H1 (cell line): ENCODE measurements at regions not wholly inside any gene's neighbourhood (a gene's known extent, or its start where the extent isn't known, plus 50 kb on each side); places are given as distances from the start of the nearest gene placed in this dataset.

Experiments used
- CTCF ChIA-PET: fragments of 300-600 bp; sonication (Branson Sonifier 250); formaldehyde crosslinking; loops from one replicate; lab custom pipeline; 2021; ENCODE audit not compliant: partially characterized antibody; lab: Charles Lee
- POLR2A ChIA-PET: fragments of 300-600 bp; sonication (Branson Sonifier 250); formaldehyde crosslinking; loops from one replicate; lab custom pipeline; 2021; ENCODE audit warnings: inconsistent platforms; ENCODE audit not compliant: partially characterized antibody; lab: Charles Lee
- DNase-seq, 2 experiments: peaks; one replicate each; pipeline versions ENCODE4 v3.0.0 to v3.0.0-alpha.2; 2010 to 2022; ENCODE audit warnings: low spot score in 2 of 2, low read depth in 1 of 2, mixed read lengths in 1 of 2
- FAIRE-seq: peaks from 2 replicates; lab custom pipeline; 2011; peaks lifted over from hg19 to GRCh38; lab: Jason Lieb, UNC
- H2AFZ ChIP-seq: 2 replicates; pipeline ENCODE4 v1.8.1; 2012; ENCODE audit warnings: low read length, inconsistent platforms
- H2AK5ac ChIP-seq: 2 replicates; pipeline ENCODE4 v1.6.1; 2013; ENCODE audit warnings: low read depth, low read length
- H2BK120ac ChIP-seq: replicated peaks from 2 replicates; pipeline ENCODE3; 2013; ENCODE audit warnings: low read depth, low read length, inconsistent platforms
- H2BK12ac ChIP-seq: 2 replicates; pipeline ENCODE4 v1.6.1; 2013; ENCODE audit warnings: low read depth, low read length
- H2BK15ac ChIP-seq: 2 replicates; pipeline ENCODE4 v1.6.1; 2013; ENCODE audit warnings: low read length
- H2BK20ac ChIP-seq: 2 replicates; pipeline ENCODE4 v1.6.1; 2013; ENCODE audit warnings: low read length
- H2BK5ac ChIP-seq: 2 replicates; pipeline ENCODE4 v1.6.1; 2013; ENCODE audit warnings: low read depth, low read length
- H3K14ac ChIP-seq: 2 replicates; pipeline ENCODE4 v1.6.1; 2013; ENCODE audit warnings: inconsistent platforms; ENCODE audit not compliant: insufficient read length
- H3K18ac ChIP-seq: 2 replicates; pipeline ENCODE4 v1.6.1; 2013; ENCODE audit warnings: low read length; ENCODE audit errors: extremely low read depth
- H3K23ac ChIP-seq: 2 replicates; pipeline ENCODE4 v1.6.1; 2013; ENCODE audit warnings: inconsistent platforms; ENCODE audit not compliant: insufficient read length
- H3K23me2 ChIP-seq: 2 replicates; pipeline ENCODE4 v1.6.1; 2013; ENCODE audit warnings: low read depth, low read length
- H3K27ac ChIP-seq: 2 replicates; pipeline ENCODE4 v1.6.1; 2011; ENCODE audit warnings: low read depth, low read length, inconsistent platforms
- H3K27me3 ChIP-seq, 4 experiments: replicated peaks in 1 of 4; 1 replicate in 1 of 4; 2 replicates in 3 of 4; pipeline versions ENCODE4 v1.6.1 to v1.8.1; 2011 to 2013; ENCODE audit warnings: low read length in 3 of 4, mild to moderate bottlenecking in 3 of 4, inconsistent platforms in 2 of 4, mixed read lengths in 2 of 4, moderate library complexity in 1 of 4; ENCODE audit not compliant: control insufficient read depth in 3 of 4, insufficient read depth in 3 of 4; ENCODE audit errors: extremely low read depth in 1 of 4
- H3K36me3 ChIP-seq, 4 experiments: 2 replicates each; pipeline versions ENCODE4 v1.6.1 to v1.8.1; 2011 to 2013; ENCODE audit warnings: mild to moderate bottlenecking in 4 of 4, low read length in 3 of 4, moderate library complexity in 2 of 4, control low read depth in 1 of 4, inconsistent platforms in 1 of 4; ENCODE audit not compliant: insufficient read depth in 4 of 4, control insufficient read depth in 2 of 4
- H3K4ac ChIP-seq: replicated peaks from 2 replicates; pipeline ENCODE3; 2013; ENCODE audit warnings: low read length, low read depth, mixed read lengths, inconsistent platforms; ENCODE audit not compliant: insufficient read length
- H3K4me1 ChIP-seq, 4 experiments: replicated peaks in 1 of 4; 1 replicate in 1 of 4; 2 replicates in 3 of 4; pipeline versions ENCODE4 v1.6.1 to v1.8.1; 2011 to 2013; ENCODE audit warnings: low read length in 3 of 4, inconsistent platforms in 2 of 4, mixed read lengths in 1 of 4; ENCODE audit not compliant: insufficient read depth in 4 of 4, control insufficient read depth in 3 of 4
- H3K4me2 ChIP-seq, 2 experiments: 2 replicates each; pipeline versions ENCODE4 v1.6.1 to v1.8.1; 2011 to 2013; ENCODE audit warnings: low read depth in 2 of 2, low read length in 2 of 2, control low read depth in 1 of 2, inconsistent platforms in 1 of 2, mild to moderate bottlenecking in 1 of 2; ENCODE audit not compliant: insufficient read depth in 1 of 2
- H3K4me3 ChIP-seq, 4 experiments: fragments of 200-600, 300-600 bp in 1 of 4; sonication (generic), shearing (Covaris generic), sonication (Bioruptor Twin) in 1 of 4; 2 replicates each; pipeline versions ENCODE4 v1.5.1 to v1.8.1; 2011 to 2016; ENCODE audit warnings: low read length in 4 of 4, low read depth in 3 of 4, control low read depth in 2 of 4, inconsistent platforms in 2 of 4, mild to moderate bottlenecking in 2 of 4, mixed read lengths in 1 of 4, moderate library complexity in 1 of 4; ENCODE audit not compliant: insufficient read depth in 2 of 4; ENCODE audit errors: extremely low read depth in 1 of 4
- H3K56ac ChIP-seq: replicated peaks from 2 replicates; pipeline ENCODE3; 2013; ENCODE audit warnings: low read depth, mild to moderate bottlenecking, mixed read lengths, low read length, inconsistent platforms; ENCODE audit not compliant: insufficient read length
- H3K79me1 ChIP-seq: 2 replicates; pipeline ENCODE4 v1.6.1; 2013; ENCODE audit warnings: low read depth, low read length, control low read depth
- H3K79me2 ChIP-seq, 2 experiments: 2 replicates each; pipeline versions ENCODE4 v1.6.1 to v1.8.1; 2012 to 2013; ENCODE audit warnings: low read length in 2 of 2, mild to moderate bottlenecking in 2 of 2, inconsistent platforms in 1 of 2; ENCODE audit not compliant: insufficient read depth in 2 of 2, control insufficient read depth in 1 of 2
- H3K9ac ChIP-seq, 4 experiments: replicated peaks in 1 of 4; 1 replicate in 1 of 4; 2 replicates in 3 of 4; pipeline versions ENCODE4 v1.6.1 to v1.8.1; 2011 to 2013; ENCODE audit warnings: low read depth in 3 of 4, low read length in 3 of 4, control low read depth in 2 of 4, mild to moderate bottlenecking in 2 of 4, moderate library complexity in 2 of 4, inconsistent platforms in 1 of 4; ENCODE audit errors: extremely low read depth in 1 of 4
- H3K9me3 ChIP-seq, 2 experiments: 2 replicates each; pipeline versions ENCODE4 v1.6.1 to v1.8.1; 2012 to 2013; ENCODE audit warnings: mild to moderate bottlenecking in 2 of 2, moderate library complexity in 2 of 2, control low read depth in 1 of 2, inconsistent platforms in 1 of 2, low read depth in 1 of 2, low read length in 1 of 2, mixed read lengths in 1 of 2; ENCODE audit not compliant: insufficient read depth in 2 of 2
- H4K20me1 ChIP-seq, 2 experiments: replicated peaks in 1 of 2; 2 replicates each; pipeline versions ENCODE3 to v1.8.1; 2011 to 2013; ENCODE audit warnings: inconsistent platforms in 2 of 2, low read length in 2 of 2, mild to moderate bottlenecking in 1 of 2; ENCODE audit not compliant: insufficient read depth in 2 of 2, control insufficient read depth in 1 of 2
- H4K5ac ChIP-seq: 2 replicates; pipeline ENCODE4 v1.6.1; 2013; ENCODE audit warnings: low read length, low read depth, mixed read lengths, inconsistent platforms; ENCODE audit not compliant: insufficient read length
- H4K8ac ChIP-seq: 2 replicates; pipeline ENCODE4 v1.8.0; 2013; ENCODE audit warnings: mild to moderate bottlenecking, moderate library complexity, low read length, inconsistent platforms; ENCODE audit not compliant: insufficient read depth; ENCODE audit errors: extremely low read depth
- H4K91ac ChIP-seq: replicated peaks from 2 replicates; pipeline ENCODE3; 2013; ENCODE audit warnings: low read length, mixed read lengths, inconsistent platforms; ENCODE audit not compliant: insufficient read length
- CREB1 ChIP-seq: IDR thresholded peaks from 2 replicates; pipeline ENCODE4 v1.6.1; 2012; ENCODE audit warnings: inconsistent platforms
- CTBP2 ChIP-seq: IDR thresholded peaks from 2 replicates; pipeline ENCODE4 v1.7.0; 2011; ENCODE audit warnings: borderline replicate concordance, mild to moderate bottlenecking, moderate library complexity, mixed read lengths, low read length; ENCODE audit not compliant: insufficient read depth, insufficient read length
- POLR2A ChIP-seq, 2 experiments: IDR thresholded peaks; 1 replicate in 1 of 2; 2 replicates in 1 of 2; pipeline ENCODE4 v1.6.1; 2011; ENCODE audit warnings: low read depth in 2 of 2, low read length in 2 of 2, mild to moderate bottlenecking in 2 of 2; ENCODE audit errors: control extremely low read depth in 1 of 2
- POLR2AphosphoS5 ChIP-seq: IDR thresholded peaks from 2 replicates; pipeline ENCODE4 v1.6.1; 2011; ENCODE audit warnings: low read depth, low read length
- RBBP5 ChIP-seq: IDR thresholded peaks from 2 replicates; pipeline ENCODE4 v1.7.1; 2012; ENCODE audit warnings: low read depth, mild to moderate bottlenecking, inconsistent platforms, low read length, moderate library complexity, borderline replicate concordance
- SAP30 ChIP-seq: fragments of 300-600 bp; sonication (generic); IDR thresholded peaks from 2 replicates; pipeline ENCODE4 v1.7.1; 2012; ENCODE audit warnings: low read length, moderate library complexity, mild to moderate bottlenecking, inconsistent platforms; ENCODE audit not compliant: insufficient read depth, insufficient replicate concordance
- TEAD4 ChIP-seq: IDR thresholded peaks from 2 replicates; pipeline ENCODE4 v1.6.1; 2012; ENCODE audit warnings: low read depth, low read length, inconsistent platforms, mixed read lengths
- WGBS, 2 experiments: shearing (Covaris generic) in 1 of 2; methylation state at CpG; one replicate each; pipeline versions ENCODE4 v1.1.6 to v1.1.7; 2013 to 2015; ENCODE audit warnings: low lambda C conversion rate in 2 of 2, mixed read lengths in 2 of 2, inconsistent platforms in 1 of 2, low coverage in 1 of 2, missing lambda C conversion rate in 1 of 2; ENCODE audit not compliant: insufficient replicate concordance in 2 of 2, insufficient coverage in 1 of 2, insufficient read length in 1 of 2; ENCODE audit errors: extremely low coverage in 1 of 2, missing lambda C conversion rate in 1 of 2; 5-methylcytosine and 5-hydroxymethylcytosine counted together

- ChIA-PET CTCF (interaction anchor here (0.6 to 1.3 kb wide), 3 partner anchors 16 to 46 kb away, joined by 3 read pairs; a partner anchor contains a TSS), POLR2A (interaction anchor here (0.6 to 40.4 kb wide), 17 partner anchors 7 to 1671 kb away, joined by 3 to 2731 read pairs (median 52); a partner anchor contains a TSS)
- no peak overlapping the region for H4K5ac ChIP-seq
- H2BK12ac ChIP-seq = no peak overlapping the region
- H3K27me3 ChIP-seq = no peaks in the 10 kb centered on the region
- H4K8ac ChIP-seq = no peak overlapping the region
- no peaks in the 10 kb centered on the region for H4K20me1 ChIP-seq
- no peak overlapping the region for H2BK5ac ChIP-seq
- no peak overlapping the region for H3K4ac ChIP-seq
- H2BK120ac ChIP-seq = no peak overlapping the region
- H3K9me3 ChIP-seq = no peaks in the 10 kb centered on the region
- H2AK5ac ChIP-seq = no peak overlapping the region
- no peaks in the 10 kb centered on the region for H3K36me3 ChIP-seq
- WGBS, 2 experiments = 79% methylated on average over 2 of the region's 2 CpGs; no CpG with 5 or more reads in 1 of the 2 experiments
- H3K4me1 ChIP-seq = peaks cover 0 to 5% (median 0%) of the 10 kb centered on the region in 4 experiments; a peak in 1 of 7 replicates
- no peak overlapping the region; the same call in 1 of the 2 replicates for H2BK20ac ChIP-seq
- peaks cover 10% of the 10 kb centered on the region for H3K23me2 ChIP-seq
- no peak overlapping the region for H4K91ac ChIP-seq
- no peak overlapping the region for H3K9ac ChIP-seq
- no peak for DNase-seq
- no peak overlapping the region; a peak in 1 of 4 replicates for H3K4me2 ChIP-seq
- H3K4me3 ChIP-seq = no peak overlapping the region
- H3K18ac ChIP-seq = no peak overlapping the region
- no peak overlapping the region for H2AFZ ChIP-seq
- no peak overlapping the region for H3K14ac ChIP-seq
- no peak for TF ChIP-seq CREB1
- no peak for TF ChIP-seq SAP30
- no peak for TF ChIP-seq CTBP2
- TF ChIP-seq TEAD4 = no peak
- TF ChIP-seq POLR2A (IDR thresholded peaks at IDR 0.05; ENCODE audit: control extremely low read depth in 1 of 2, low read depth in 2 of 2, low read length in 2 of 2) = peak in 1 of 2 experiments; percentile 69; a peak in 2 of 3 replicates
- no peak for TF ChIP-seq RBBP5
- TF ChIP-seq POLR2AphosphoS5 = 0 out of 2 replicates have a peak, but pooled peaks have one; percentile 59
- H3K23ac ChIP-seq = no peak overlapping the region
- H3K79me2 ChIP-seq = no peaks in the 10 kb centered on the region
- no peak overlapping the region for H3K56ac ChIP-seq
- no peak for FAIRE-seq
- H2BK15ac ChIP-seq = no peak overlapping the region
- no peaks in the 10 kb centered on the region for H3K79me1 ChIP-seq
- no peak overlapping the region for H3K27ac ChIP-seq
Observed at GRCh38 chr6:26213334-26214075, 126.3 kb downstream of the HFE start.
